ENCODE measurements at regions not wholly inside any gene's neighbourhood (a gene's known extent, or its start where the extent isn't known, plus 50 kb on each side); places are given as distances from the start of the nearest gene placed in this dataset.

DNA sequence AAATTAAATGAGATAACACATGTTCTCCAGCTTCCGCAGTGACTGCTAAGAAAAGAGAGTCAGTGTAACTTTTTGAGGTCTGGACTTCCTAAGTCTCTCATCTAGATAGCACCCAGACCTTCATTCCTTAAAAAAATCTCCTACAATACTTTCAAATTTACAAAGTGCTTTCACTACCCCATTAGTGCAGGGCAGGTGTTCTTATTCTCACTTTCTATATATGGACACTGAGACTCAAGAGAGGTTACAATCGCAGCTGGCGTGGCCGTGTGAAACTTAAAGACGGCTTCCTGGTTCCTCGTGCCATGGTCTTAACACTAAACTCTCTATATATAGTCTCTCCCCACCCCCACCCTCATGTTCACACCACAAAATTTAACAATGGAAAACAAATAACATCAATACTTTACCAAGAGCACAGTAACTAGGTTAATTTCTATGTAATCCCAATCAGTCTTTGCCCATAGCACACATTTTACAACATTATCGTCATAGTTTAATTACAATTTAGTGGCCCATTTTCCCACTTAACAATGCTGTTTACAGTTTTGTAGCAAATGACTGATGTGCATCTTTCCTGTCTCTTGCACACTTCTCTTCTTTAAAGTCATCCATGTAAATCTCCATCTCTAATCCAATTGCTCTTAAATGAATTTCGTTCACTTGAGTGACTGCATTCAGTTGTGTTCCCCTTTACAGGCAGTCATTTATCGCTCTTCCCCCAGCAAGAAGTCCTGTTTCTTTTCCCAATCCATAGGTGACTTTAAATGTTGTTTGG is 78.8 kb upstream of the ARID1B start:
- H3K9me3 ChIP-seq (ENCODE audit: control insufficient read depth in 4 of 4, insufficient read depth in 3 of 4, low read length in 3 of 4): no peaks in the 10 kb centered on the region
- no peak overlapping the region for H3K4me3 ChIP-seq
- TF ChIP-seq, protein P1, sequence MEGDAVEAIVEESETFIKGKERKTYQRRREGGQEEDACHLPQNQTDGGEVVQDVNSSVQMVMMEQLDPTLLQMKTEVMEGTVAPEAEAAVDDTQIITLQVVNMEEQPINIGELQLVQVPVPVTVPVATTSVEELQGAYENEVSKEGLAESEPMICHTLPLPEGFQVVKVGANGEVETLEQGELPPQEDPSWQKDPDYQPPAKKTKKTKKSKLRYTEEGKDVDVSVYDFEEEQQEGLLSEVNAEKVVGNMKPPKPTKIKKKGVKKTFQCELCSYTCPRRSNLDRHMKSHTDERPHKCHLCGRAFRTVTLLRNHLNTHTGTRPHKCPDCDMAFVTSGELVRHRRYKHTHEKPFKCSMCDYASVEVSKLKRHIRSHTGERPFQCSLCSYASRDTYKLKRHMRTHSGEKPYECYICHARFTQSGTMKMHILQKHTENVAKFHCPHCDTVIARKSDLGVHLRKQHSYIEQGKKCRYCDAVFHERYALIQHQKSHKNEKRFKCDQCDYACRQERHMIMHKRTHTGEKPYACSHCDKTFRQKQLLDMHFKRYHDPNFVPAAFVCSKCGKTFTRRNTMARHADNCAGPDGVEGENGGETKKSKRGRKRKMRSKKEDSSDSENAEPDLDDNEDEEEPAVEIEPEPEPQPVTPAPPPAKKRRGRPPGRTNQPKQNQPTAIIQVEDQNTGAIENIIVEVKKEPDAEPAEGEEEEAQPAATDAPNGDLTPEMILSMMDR (IDR thresholded peaks at IDR 0.05; ENCODE audit: control extremely low read depth, extremely low read depth): no peak
- no peak for DNase-seq
- H3K4me1 ChIP-seq (ENCODE audit: control insufficient read depth in 5 of 5, insufficient read depth in 5 of 5, low read length in 5 of 5): no peaks in the 10 kb centered on the region
- 75 to 85% methylated on average over 9 of the region's 9 CpGs for WGBS, 2 donors
- ATAC-seq (ENCODE audit: insufficient read depth, low FRiP score): no peak
- H3K9ac ChIP-seq (ENCODE audit: insufficient read depth in 1 of 2, low read length in 2 of 2): no peak overlapping the region
- H3K27me3 ChIP-seq (ENCODE audit: control insufficient read depth in 3 of 3, insufficient read depth in 3 of 3, low read length in 2 of 3): no peaks in the 10 kb centered on the region
- H3K27ac ChIP-seq (ENCODE audit: low read depth in 1 of 2, low read length in 1 of 2): no peak overlapping the region
- no peaks in the 10 kb centered on the region for H3K36me3 ChIP-seq (ENCODE audit: control insufficient read depth in 4 of 4, insufficient read depth in 4 of 4, low read length in 4 of 4)

DNA sequence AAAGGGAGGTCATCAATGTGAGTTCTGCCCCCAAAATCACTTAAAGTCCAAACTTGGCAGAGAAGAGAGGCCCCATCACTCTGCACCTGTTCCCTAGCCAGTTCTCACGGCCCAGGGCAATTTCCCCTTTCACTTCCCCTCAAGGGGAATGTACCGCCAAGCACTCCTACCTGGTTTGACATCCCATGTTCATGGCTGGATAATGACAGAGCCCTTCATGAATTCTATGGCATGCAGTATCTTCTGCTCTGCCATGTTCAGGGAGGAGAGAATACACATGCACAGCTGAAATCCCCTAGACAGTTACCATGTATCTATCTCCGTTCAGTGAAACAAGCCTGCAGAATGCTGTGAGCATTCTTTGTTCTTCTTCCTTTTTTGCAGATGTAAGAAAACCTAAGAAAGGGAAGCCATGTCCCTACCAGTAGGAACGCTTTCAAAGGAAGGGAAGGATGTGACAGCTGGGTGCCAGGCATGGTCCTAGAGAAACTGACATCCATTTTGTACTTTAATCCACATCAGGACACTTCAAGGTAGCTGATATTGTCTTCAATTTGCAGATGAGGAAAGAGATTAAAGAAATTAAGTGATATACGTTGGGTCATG is 79.8 kb upstream of the ARID1B start:
- Histone ChIP-seq H3K27ac (ENCODE audit: low read depth in 1 of 2, low read length in 1 of 2) (no peak overlapping the region), H3K9me3 (ENCODE audit: control insufficient read depth in 4 of 4, insufficient read depth in 3 of 4, low read length in 3 of 4) (no peaks in the 10 kb centered on the region), H3K36me3 (ENCODE audit: control insufficient read depth in 4 of 4, insufficient read depth in 4 of 4, low read length in 4 of 4) (no peaks in the 10 kb centered on the region), H3K4me1 (ENCODE audit: control insufficient read depth in 5 of 5, insufficient read depth in 5 of 5, low read length in 5 of 5) (no peaks in the 10 kb centered on the region), H3K27me3 (ENCODE audit: control insufficient read depth in 3 of 3, insufficient read depth in 3 of 3, low read length in 2 of 3) (no peaks in the 10 kb centered on the region), H3K9ac (ENCODE audit: insufficient read depth in 1 of 2, low read length in 2 of 2) (no peak overlapping the region), H3K4me3 (no peak overlapping the region)
- WGBS, 2 donors: 42 to 69% methylated on average over 5 of the region's 5 CpGs
- ATAC-seq (ENCODE audit: insufficient read depth, low FRiP score): no peak
- TF ChIP-seq, protein P1 (IDR thresholded peaks at IDR 0.05; ENCODE audit: control extremely low read depth, extremely low read depth): no peak
- no peak for DNase-seq

DNA sequence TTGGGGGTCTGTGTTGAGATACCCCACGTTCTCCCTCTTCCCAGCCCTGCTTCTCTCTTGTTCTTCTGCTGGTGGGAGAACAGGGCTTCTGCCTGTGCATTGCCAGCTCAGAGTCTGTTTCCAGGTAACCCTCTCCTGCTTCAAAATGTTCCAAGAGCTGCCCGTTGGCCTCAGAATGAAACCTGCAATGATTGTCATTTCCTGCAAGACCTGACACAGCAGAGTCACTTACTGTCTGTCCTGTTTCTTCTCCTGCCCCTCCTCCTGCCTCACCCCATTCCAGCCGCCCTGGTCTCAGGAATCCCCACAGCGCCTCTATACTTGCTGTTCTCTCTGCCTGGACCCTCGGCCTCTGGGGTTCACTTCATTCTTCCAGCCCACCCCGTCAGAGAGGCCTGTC is 81.4 kb upstream of the ARID1B start:
- Histone ChIP-seq H3K36me3 (ENCODE audit: control insufficient read depth in 4 of 4, insufficient read depth in 4 of 4, low read length in 4 of 4) (no peaks in the 10 kb centered on the region), H3K9ac (ENCODE audit: insufficient read depth in 1 of 2, low read length in 2 of 2) (no peak overlapping the region), H3K27ac (ENCODE audit: low read depth in 1 of 2, low read length in 1 of 2) (no peak overlapping the region), H3K9me3 (ENCODE audit: control insufficient read depth in 4 of 4, insufficient read depth in 3 of 4, low read length in 3 of 4) (no peaks in the 10 kb centered on the region), H3K4me3 (no peak overlapping the region), H3K4me1 (ENCODE audit: control insufficient read depth in 5 of 5, insufficient read depth in 5 of 5, low read length in 5 of 5) (no peaks in the 10 kb centered on the region), H3K27me3 (ENCODE audit: control insufficient read depth in 3 of 3, insufficient read depth in 3 of 3, low read length in 2 of 3) (no peaks in the 10 kb centered on the region)
- DNase-seq (no peak), ATAC-seq (ENCODE audit: insufficient read depth, low FRiP score) (no peak)
- 78 to 87% methylated on average over 6 of the region's 6 CpGs for WGBS, 2 donors
- TF ChIP-seq, protein P1 (IDR thresholded peaks at IDR 0.05; ENCODE audit: control extremely low read depth, extremely low read depth): no peak
